ENCODE measurements at regions not wholly inside any gene's neighbourhood (a gene's known extent, or its start where the extent isn't known, plus 50 kb on each side); places are given as distances from the start of the nearest gene placed in this dataset.

- no peak overlapping the region for H3K27ac ChIP-seq (ENCODE audit: extremely low read depth, low read depth, low read length)
- no peaks in the 10 kb centered on the region for H3K79me2 ChIP-seq (ENCODE audit: control insufficient read depth, insufficient read depth, low read length)
- H3K4me3 ChIP-seq: no peak overlapping the region
- FAIRE-seq (no peak), ATAC-seq (no peak), DNase-seq (ENCODE audit: extremely low read depth in 1 of 4, low spot score in 3 of 4) (no peak)
- no peaks in the 10 kb centered on the region for H4K20me1 ChIP-seq (replicated peaks; ENCODE audit: control insufficient read depth, insufficient read depth, low read length)
- H2AFZ ChIP-seq (ENCODE audit: low read depth, low read length): no peak overlapping the region
- H3K36me3 ChIP-seq (ENCODE audit: control insufficient read depth, insufficient read depth, low read length): no peaks in the 10 kb centered on the region
- H3K4me2 ChIP-seq (ENCODE audit: insufficient read depth, low read length): no peak overlapping the region
- no TSS peak for BruUV-seq (replicated peaks)
- H3K9ac ChIP-seq (ENCODE audit: insufficient read depth in 1 of 2, low read depth in 2 of 2, low read length in 2 of 2): no peak overlapping the region
- in situ Hi-C loops (cut with MboI) (no loop called here), intact Hi-C loops (cut with micrococcal nuclease) (no loop called here)
- no peaks in the 10 kb centered on the region for H3K9me1 ChIP-seq (ENCODE audit: control insufficient read depth, insufficient read depth, low read length)
- H3K9me3 ChIP-seq (replicated peaks; ENCODE audit: control insufficient read depth, insufficient read depth, low read depth, low read length): no peaks in the 10 kb centered on the region
- H3K4me1 ChIP-seq (replicated peaks in 1 of 2; ENCODE audit: control insufficient read depth in 2 of 2, insufficient read depth in 2 of 2, low read length in 2 of 2): no peaks in the 10 kb centered on the region
- TF ChIP-seq CHD2 (IDR thresholded peaks at IDR 0.05; ENCODE audit: low read depth, low read length) (no peak), NRF1 (conservative IDR thresholded peaks at IDR 0.05 in 1 of 2, IDR thresholded peaks at IDR 0.05 in 1 of 2) (no peak), NFRKB (IDR thresholded peaks at IDR 0.05; ENCODE audit: low read depth) (no peak), FOXP4 (CRISPR knock-in tag; IDR thresholded peaks at IDR 0.05; ENCODE audit: borderline replicate concordance) (no peak), HDAC6 (IDR thresholded peaks at IDR 0.05; ENCODE audit: low read depth, low read length) (no peak), FOXO4 (CRISPR knock-in tag; IDR thresholded peaks at IDR 0.05) (no peak), ZNF592 (IDR thresholded peaks at IDR 0.05) (no peak), BRCA1 (IDR thresholded peaks at IDR 0.05) (no peak), BRCA1 (CRISPR knock-in tag; IDR thresholded peaks at IDR 0.05) (no peak)
- H3K27me3 ChIP-seq (ENCODE audit: control insufficient read depth in 2 of 2, insufficient read depth in 2 of 2, low read length in 2 of 2): no peaks in the 10 kb centered on the region
- ChIA-PET POLR2A (no interaction called here), CTCF (ENCODE audit: low intra/inter-chr PET ratio) (no interaction called here)
These were observed 50.2 kb upstream of the KIT start for GRCh38 chr4:54607521-54607920.
